ENCODE measurements at regions not wholly inside any gene's neighbourhood (a gene's known extent, or its start where the extent isn't known, plus 50 kb on each side); places are given as distances from the start of the nearest gene placed in this dataset.

DNA sequence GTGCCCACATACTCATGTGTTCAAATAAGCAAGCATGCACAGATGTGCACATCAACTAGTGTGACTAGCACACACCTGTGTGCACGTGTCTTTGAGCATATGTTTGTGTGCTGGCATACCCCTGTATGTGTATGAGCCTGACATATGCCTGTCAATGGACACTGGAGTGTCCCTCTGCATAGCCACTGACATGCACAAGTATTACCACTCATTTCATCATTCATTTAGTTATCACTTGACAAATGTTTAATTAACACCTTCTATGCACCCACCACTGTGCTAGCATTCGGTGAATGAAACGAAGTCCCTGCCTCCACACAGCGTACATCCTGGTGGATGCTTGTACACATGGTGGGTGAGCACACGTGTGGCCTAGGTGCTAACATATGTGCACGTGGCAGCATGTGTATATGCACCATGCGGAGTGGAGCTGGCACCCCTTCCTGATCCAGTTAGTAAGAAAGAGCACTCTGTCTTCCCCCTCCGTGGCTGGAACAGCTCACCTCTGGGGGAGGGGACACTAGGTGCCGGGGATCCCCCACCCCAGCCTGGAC, 112.0 kb downstream of the CHST1 start:
- TF ChIP-seq, protein P1, sequence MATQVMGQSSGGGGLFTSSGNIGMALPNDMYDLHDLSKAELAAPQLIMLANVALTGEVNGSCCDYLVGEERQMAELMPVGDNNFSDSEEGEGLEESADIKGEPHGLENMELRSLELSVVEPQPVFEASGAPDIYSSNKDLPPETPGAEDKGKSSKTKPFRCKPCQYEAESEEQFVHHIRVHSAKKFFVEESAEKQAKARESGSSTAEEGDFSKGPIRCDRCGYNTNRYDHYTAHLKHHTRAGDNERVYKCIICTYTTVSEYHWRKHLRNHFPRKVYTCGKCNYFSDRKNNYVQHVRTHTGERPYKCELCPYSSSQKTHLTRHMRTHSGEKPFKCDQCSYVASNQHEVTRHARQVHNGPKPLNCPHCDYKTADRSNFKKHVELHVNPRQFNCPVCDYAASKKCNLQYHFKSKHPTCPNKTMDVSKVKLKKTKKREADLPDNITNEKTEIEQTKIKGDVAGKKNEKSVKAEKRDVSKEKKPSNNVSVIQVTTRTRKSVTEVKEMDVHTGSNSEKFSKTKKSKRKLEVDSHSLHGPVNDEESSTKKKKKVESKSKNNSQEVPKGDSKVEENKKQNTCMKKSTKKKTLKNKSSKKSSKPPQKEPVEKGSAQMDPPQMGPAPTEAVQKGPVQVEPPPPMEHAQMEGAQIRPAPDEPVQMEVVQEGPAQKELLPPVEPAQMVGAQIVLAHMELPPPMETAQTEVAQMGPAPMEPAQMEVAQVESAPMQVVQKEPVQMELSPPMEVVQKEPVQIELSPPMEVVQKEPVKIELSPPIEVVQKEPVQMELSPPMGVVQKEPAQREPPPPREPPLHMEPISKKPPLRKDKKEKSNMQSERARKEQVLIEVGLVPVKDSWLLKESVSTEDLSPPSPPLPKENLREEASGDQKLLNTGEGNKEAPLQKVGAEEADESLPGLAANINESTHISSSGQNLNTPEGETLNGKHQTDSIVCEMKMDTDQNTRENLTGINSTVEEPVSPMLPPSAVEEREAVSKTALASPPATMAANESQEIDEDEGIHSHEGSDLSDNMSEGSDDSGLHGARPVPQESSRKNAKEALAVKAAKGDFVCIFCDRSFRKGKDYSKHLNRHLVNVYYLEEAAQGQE (IDR thresholded peaks at IDR 0.05; ENCODE audit: low read depth, low read length): no peak
- TF ChIP-seq, protein P2, sequence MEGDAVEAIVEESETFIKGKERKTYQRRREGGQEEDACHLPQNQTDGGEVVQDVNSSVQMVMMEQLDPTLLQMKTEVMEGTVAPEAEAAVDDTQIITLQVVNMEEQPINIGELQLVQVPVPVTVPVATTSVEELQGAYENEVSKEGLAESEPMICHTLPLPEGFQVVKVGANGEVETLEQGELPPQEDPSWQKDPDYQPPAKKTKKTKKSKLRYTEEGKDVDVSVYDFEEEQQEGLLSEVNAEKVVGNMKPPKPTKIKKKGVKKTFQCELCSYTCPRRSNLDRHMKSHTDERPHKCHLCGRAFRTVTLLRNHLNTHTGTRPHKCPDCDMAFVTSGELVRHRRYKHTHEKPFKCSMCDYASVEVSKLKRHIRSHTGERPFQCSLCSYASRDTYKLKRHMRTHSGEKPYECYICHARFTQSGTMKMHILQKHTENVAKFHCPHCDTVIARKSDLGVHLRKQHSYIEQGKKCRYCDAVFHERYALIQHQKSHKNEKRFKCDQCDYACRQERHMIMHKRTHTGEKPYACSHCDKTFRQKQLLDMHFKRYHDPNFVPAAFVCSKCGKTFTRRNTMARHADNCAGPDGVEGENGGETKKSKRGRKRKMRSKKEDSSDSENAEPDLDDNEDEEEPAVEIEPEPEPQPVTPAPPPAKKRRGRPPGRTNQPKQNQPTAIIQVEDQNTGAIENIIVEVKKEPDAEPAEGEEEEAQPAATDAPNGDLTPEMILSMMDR (IDR thresholded peaks at IDR 0.05): no peak
